AG09309 (cell line): ENCODE measurements at regions not wholly inside any gene's neighbourhood (a gene's known extent, or its start where the extent isn't known, plus 50 kb on each side); places are given as distances from the start of the nearest gene placed in this dataset.

ENCODE experiments used
- DNase-seq: peaks from one replicate; pipeline ENCODE4 v3.0.0-alpha.2; 2010; ENCODE audit warnings: low read depth
- H3K4me3 ChIP-seq: 2 replicates; pipeline ENCODE4 v1.5.1; 2011; ENCODE audit warnings: mild to moderate bottlenecking, low read depth, low read length, moderate library complexity; ENCODE audit not compliant: control insufficient read depth
- CTCF ChIP-seq: IDR thresholded peaks from 2 replicates; pipeline ENCODE4 v1.5.1; 2011; ENCODE audit warnings: mild to moderate bottlenecking, low read depth, low read length, inconsistent platforms; ENCODE audit not compliant: insufficient read depth, control insufficient read depth; ENCODE audit errors: missing control alignments

GRCh38 chr9:134566936-134567335, 74.7 kb upstream of the COL5A1 start:
- no peak for TF ChIP-seq CTCF
- H3K4me3 ChIP-seq: no peak overlapping the region
- DNase-seq: no peak

DNA sequence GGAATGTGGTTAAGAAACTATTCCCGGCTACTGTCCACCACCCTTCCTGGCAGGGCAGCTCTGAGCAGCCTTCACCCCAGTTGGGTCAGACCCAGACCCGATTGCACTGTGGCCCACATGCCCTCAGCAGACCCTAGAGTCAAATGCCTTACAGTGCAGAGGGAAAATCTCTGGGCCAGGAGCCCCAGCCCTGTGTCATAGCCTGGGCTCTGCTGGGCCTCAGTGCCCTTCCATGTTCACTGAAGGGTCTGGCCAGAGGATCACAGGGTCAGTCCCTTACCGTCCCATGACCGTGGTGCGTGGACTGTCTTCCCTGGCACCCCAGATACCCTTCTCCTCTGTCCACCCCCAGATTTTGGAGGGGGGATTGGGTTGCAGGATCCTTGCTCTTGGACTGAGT, 73.5 kb upstream of the COL5A1 start:
- DNase-seq: no peak
- H3K4me3 ChIP-seq: no peak overlapping the region
- TF ChIP-seq CTCF: no peak

DNA sequence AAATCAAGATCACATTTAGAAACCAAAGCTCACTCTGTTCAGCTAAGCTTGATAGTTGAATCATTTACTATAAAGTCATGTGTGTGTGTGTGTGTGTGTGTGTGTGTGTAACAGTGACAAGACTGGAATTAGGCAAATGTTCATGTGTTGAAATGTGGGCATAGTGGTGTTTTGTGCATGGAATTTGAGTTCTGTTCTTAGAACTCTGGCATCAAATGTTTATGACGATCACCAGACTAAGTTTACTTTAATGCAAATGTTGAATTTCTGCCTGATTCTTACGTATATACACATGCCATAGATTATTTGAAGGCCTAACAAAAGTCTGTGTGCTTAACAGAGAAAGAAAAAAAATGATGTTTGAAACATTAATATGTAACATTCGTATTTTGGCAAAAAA, 72.8 kb upstream of the COL5A1 start:
- TF ChIP-seq CTCF: no peak
- DNase-seq: no peak
- H3K4me3 ChIP-seq: no peak overlapping the region

GRCh38 chr9:134569626-134570025, 72.0 kb upstream of the COL5A1 start:
- no peak for DNase-seq
- no peak overlapping the region for H3K4me3 ChIP-seq
- TF ChIP-seq CTCF: no peak

- no peak overlapping the region for H3K4me3 ChIP-seq
- no peak for TF ChIP-seq CTCF
- no peak for DNase-seq
Measured at GRCh38 chr9:134570151-134570621, 71.4 kb upstream of the COL5A1 start.

- no peak overlapping the region for H3K4me3 ChIP-seq
- no peak for DNase-seq
- TF ChIP-seq CTCF: no peak
Measured at GRCh38 chr9:134570711-134571325, 70.8 kb upstream of the COL5A1 start.
